GM21390 (cell line): ENCODE measurements at regions not wholly inside any gene's neighbourhood (a gene's known extent, or its start where the extent isn't known, plus 50 kb on each side); places are given as distances from the start of the nearest gene placed in this dataset.

ENCODE experiments used
- ATAC-seq: cut with Tn5 transposase; IDR thresholded peaks from one replicate; pipeline ENCODE4 v1.9.1; 2021; ENCODE audit not compliant: unreplicated experiment

GRCh38 chr18:56038171-56039030 is 450.4 kb upstream of the TCF4 start:
- ATAC-seq: no peak

GRCh38 chr18:56036741-56037140 is 448.7 kb upstream of the TCF4 start:
- no peak for ATAC-seq

- no peak for ATAC-seq
Observed at GRCh38 chr18:56035546-56035945, 447.6 kb upstream of the TCF4 start.

GRCh38 chr18:56034949-56035348 is 447.0 kb upstream of the TCF4 start:
- no peak for ATAC-seq

GRCh38 chr18:56030060-56030459 is 442.1 kb upstream of the TCF4 start:
- ATAC-seq: no peak

- no peak for ATAC-seq
Observed at GRCh38 chr18:56028514-56028913, 440.5 kb upstream of the TCF4 start.

DNA sequence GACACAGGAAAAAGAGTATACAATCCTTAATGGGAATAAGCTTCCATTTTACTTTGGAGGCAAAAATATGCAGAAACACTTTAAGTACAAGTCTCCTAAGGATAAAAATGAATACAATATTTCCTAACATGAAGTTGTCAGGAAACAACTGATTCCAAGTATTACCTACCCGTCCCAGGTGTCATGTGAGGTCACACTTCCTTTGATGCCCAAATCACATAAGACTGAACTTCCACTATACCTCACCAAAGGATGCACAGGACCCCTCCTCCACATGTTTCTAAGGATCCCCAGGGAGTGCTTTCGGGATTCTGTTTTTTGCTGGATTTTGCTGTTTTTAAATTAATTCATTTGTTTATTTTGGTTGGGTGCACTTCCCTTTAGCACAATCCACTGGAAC is 438.5 kb upstream of the TCF4 start:
- ATAC-seq: no peak

GRCh38 chr18:56021809-56022195 is 433.8 kb upstream of the TCF4 start:
- no peak for ATAC-seq

GRCh38 chr18:56021136-56021808 is 433.3 kb upstream of the TCF4 start:
- no peak for ATAC-seq

DNA sequence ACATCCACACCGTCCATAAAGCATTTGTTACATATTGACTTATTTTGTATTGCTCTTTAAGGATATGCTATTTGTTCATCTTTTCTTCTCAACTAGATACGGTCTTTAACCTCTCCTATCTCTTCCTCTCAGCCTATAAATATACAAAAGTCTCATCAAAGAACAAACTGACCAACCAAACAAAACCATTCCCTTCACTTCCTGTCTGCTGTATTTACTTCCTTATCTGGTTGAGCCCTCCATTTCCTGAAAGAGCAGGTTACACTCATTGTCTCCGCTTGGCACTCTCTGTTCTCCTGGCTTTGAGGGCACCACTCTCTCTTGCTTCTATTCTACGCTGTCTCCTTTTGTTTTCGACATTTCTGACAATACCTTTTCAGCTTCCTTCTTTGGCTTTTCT is 431.9 kb upstream of the TCF4 start:
- no peak for ATAC-seq

DNA sequence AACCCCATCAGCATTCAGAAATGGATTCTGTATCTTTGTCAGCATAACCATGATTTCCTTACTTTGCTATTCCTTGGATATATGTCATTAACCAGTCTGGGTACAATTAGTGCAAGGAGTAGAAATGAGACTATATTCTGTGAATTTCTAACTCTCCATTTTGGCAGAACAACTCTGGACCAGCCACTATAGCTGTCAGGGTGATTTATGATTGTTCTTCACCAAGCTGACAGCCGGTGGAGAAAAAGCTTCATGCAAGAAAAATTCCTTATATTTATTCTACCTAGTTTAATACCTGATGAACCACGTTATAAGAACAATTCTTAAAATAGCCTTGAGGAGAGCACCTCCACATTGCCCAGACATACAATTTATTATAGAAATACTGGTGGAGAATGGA is 431.2 kb upstream of the TCF4 start:
- ATAC-seq: no peak

- ATAC-seq: no peak
Observed at GRCh38 chr18:56009411-56009810, 421.4 kb upstream of the TCF4 start.

DNA sequence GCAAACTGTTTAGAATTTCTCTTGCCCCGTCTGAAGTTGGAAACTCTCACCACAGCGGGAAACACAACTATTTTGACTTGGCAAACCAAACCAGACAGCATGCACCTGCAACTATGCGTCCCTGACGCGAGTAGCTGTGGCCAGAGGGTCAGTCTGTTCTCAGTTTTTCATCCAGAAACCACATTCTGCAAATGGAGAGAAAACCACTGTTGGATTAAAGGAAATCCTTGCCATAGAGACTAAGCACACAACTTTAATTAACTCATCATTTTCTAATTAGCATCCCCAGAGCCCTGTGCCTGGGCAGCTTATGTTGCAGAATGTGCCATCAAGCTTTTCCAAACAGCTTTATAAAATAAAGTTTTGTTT is 415.7 kb upstream of the TCF4 start:
- ATAC-seq: no peak

GRCh38 chr18:56003009-56003719 is 415.2 kb upstream of the TCF4 start:
- ATAC-seq: no peak

GRCh38 chr18:56001576-56001975 is 413.6 kb upstream of the TCF4 start:
- ATAC-seq: no peak

GRCh38 chr18:56000041-56000440 is 412.0 kb upstream of the TCF4 start:
- ATAC-seq: no peak

GRCh38 chr18:55999641-56000040 is 411.6 kb upstream of the TCF4 start:
- no peak for ATAC-seq

DNA sequence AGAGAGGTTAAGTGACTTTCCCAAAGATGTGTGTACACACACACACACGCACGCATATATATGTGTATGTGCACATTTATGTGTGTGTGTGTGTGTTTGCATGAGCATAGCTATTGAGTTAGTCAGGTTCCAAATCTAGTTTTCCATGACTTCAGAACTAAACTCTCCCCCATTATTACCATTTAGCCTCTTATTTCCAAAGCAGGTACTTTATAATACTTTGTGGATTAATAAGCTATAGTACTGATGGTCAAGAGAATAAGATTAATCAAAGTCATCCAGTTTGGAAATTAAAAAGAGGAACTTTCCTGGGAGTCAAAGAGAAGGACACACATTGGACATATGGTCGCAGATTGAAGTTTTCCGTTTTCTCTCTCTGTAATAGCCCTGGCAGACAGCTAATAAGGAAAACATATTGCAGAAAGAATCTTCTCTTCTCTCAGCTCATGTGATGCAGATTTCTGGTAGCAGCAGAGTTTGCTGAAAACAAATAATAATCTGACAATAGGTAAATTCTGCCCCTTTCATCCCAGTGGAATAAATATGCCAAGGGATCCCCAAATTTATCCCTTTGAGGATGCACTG is 410.9 kb upstream of the TCF4 start:
- no peak for ATAC-seq

- ATAC-seq: no peak
Observed at GRCh38 chr18:55998071-55998522, 410.1 kb upstream of the TCF4 start.

DNA sequence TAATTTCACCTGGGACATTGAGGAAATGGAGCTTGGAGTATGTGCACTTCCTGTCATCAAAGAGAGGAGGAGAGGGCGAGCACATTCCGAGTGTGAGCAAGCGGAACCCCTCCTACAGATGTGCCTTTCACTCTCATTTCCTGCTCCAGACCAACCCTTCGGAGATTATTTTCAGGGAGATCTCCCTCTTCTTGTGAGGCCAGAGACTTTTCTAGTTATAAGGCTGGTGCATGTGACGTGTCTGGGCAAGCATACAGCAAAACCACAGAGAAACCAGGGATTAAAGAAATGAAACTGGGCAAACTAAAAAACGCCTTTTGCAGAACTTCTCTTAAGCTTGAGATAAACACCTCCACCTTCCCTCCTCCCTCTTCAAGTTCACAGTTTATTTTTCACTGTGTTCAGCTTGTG is 409.2 kb upstream of the TCF4 start:
- no peak for ATAC-seq

DNA sequence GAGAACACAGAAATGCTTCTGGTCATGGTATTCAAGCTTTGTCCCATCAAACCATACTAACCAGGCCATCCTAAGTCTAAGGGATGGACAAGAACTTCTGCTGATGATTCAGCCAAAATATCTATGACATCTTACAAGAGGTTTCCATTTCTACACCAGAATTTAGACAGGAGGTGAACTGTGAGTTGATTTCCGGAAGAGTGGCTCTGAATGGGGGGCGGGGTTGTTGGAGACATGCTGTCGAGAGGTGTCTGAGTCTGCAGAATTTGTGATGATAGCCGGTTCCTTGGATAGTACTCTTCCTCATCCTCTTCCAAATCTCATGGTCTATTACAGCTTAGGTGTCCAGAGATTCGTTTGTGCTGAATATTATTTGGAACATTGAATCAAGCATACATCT is 408.7 kb upstream of the TCF4 start:
- ATAC-seq: no peak

GRCh38 chr18:55990186-55990585 is 402.2 kb upstream of the TCF4 start:
- no peak for ATAC-seq
